GM18520 (cell line): ENCODE measurements at regions not wholly inside any gene's neighbourhood (a gene's known extent, or its start where the extent isn't known, plus 50 kb on each side); places are given as distances from the start of the nearest gene placed in this dataset.
A peak's percentile ranks its signal among the peaks of the same experiment; 100 is the strongest.

Experiments used
- ATAC-seq: cut with Tn5 transposase; IDR thresholded peaks from one replicate; pipeline ENCODE4 v1.9.1; 2021; ENCODE audit not compliant: unreplicated experiment

DNA sequence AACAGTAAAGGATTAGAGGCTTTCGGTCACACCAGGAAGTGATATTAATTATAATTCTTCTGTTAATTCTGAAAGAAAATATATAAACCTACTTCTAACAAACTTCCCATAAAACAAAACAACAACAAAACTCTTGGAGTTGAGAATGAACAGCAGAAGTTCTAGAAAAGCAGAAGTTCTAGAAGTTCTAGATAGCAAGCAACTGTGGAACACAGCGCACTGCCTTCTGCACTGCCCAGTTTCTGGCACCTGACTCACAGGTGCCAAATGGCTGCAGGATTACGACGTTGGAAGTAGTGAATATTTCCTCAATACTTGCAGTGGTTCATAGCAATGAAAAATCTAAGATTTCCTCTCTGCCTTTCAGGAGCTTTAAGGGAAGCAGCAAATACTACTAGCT lies 132.2 kb downstream of the OR13A1 start:
- ATAC-seq = no peak

DNA sequence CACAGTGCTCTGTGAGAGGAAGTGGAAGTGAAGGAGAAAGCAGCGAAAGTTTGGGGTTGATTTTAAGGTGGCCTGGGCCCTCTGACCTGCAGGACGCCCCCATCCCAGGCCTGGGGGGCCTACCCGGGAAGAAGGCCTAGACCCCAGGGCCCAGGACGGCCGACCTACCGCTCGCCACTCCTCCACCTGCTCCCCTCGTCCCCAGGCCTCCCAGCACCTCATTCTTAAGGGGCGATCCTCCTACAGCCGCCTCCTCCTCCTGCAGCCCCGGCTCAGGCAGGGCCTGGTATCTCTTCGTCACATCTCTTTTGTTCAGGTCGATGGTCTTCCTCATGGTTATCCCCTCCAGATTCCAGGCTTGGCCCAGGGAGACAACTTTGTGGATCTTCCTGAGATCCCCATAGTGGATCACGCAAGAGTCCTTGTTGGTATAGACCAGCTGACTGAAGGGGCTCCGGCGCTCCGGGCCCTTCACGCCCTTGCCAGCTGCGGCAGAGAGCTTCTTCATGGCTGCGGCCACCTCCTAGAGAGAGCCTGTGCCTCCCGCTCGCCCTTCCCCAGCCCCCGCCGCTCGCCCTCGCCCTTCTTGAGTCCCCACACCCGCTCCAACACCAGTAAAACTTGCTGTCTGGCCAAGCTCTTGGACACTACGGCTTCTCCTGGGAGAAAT lies 117.5 kb downstream of the OR13A1 start:
- no peak for ATAC-seq

DNA sequence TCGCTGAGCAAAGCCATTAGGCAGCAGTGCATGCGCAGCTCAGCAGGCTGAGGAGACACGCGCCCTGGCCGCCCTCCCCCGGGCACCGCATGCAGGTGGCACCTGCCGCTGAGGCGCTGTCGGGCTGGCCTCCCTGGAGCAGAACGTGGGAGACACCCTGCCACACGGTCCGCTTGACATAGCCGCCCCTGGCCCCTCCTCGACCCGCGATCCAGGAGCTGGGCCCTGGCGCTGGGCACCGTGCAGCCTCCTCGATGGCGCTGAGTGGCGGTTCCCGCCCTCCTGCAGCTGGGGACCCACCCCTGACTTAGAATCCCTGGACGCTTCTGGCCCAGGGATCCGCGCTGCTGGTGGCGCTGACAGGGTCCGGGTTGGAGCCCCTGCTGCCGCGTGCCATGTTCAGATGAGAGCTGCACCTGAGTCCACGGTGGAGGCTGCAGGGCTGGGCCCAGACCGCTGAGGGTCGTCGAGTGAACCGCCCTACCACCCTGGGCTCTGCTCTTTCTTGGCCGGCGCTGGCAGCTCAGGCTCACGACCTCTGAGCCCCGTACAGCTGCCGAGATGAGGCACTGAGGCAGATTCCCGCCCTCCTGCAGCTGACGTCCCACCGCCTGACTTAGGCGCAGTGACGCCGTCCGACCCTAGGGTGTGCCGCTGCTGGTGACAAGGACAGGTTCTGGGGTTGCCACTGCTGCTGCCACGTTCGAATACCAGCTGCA lies 116.8 kb downstream of the OR13A1 start:
- no peak for ATAC-seq

DNA sequence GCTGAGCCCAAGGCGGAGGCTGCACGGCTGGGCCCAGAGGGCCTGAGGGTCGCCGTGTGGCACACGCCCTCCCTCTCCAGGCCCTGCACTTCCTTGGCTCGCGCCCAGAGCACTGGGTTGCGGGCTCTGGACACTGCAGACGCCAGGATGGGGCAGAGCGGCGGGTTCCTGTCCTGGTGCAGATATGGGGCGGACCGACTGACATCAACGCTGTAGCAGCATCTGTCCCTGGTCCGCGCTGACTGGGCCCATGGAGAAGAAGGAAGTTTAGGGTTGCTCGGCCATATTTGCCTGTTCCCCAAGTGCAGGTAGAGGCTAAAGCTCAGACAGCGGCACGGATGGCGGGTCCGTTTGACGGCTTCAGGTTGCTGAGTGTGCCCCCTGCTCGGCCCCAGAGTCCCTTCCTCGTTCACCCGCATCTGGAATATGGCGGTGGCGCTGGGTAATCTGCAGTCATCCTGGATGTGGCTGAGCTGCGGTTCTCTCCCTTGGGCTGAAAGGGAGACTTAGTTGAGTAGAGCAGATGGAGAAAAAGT lies 116.1 kb downstream of the OR13A1 start:
- no peak for ATAC-seq

DNA sequence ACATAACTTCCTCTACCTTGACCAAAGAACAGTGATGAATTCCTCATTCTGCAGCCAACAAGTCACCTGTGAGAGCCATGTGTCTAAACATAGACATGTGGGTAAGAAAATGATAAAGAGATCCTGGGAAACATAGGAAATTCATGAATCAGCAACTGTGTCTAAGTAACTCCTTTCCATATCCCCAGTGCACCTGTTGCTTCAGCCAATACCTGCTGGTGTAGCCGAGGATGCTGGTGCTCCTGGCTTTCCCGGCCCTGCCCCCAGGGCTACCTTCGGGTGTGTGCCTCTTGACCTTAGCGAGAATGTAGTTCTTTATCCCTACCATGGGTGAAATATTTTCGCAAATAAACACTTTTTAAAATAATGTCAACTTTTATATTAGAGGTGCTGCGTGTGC lies 114.1 kb downstream of the OR13A1 start:
- ATAC-seq = no peak

DNA sequence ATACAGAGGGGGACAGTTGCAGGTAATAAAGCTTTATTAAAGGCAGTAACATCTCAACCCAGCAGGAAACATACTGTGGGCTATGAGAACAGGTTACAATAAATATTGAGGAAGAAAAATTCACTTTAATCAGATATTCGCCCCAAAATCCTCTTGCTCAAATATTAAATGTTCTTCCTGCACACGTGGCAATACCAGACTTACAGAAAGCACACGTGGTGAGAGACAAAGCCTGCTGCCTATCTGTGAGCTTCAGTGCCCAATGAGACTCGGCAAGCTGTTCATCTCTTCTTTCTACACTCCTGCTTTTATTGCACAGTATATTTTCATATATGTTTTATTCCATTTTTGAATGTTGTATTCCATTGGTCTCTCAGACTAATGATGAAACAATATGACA lies 113.2 kb downstream of the OR13A1 start:
- no peak for ATAC-seq

GRCh38 chr10:45204954-45205775 lies 110.2 kb downstream of the OR13A1 start:
- ATAC-seq = no peak

DNA sequence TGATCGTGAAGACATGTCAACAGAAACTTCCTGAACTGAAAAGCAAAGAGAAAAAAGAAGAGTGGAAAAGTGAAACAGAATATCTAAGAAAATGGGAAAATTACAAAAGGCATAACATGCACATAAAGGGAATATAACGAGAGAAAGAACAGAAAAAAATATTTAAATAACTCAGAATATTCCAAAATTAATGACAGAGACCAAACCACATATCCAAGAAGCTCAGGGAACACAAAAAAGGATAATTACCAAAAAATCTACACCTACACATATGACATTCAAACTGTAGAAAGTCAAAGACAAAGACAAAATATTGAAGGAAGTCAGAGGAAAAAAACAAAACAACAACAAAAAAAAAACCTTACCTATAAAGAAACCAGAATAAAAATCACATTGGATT lies 105.5 kb downstream of the OR13A1 start:
- ATAC-seq = no peak

DNA sequence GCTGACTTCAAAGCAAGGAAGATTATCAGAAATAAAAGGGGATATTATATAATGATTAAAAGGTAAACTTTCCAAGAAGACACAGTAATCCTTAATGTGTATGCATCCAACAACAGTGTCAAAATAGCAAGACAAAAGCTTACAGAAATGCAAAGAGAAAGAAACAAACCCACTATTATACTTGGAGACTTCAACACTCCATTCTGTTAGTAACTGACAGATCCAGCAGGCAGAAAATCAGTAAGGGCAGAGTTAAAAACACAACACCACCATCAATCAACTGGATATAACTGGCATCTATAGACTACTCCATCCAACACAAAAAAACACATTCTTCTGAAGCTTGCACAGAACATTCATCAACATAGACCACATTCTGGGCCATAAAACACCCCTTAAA lies 103.8 kb downstream of the OR13A1 start:
- ATAC-seq = no peak

- no peak for ATAC-seq
Measured at GRCh38 chr10:45219416-45219815, 96.0 kb downstream of the OR13A1 start.

DNA sequence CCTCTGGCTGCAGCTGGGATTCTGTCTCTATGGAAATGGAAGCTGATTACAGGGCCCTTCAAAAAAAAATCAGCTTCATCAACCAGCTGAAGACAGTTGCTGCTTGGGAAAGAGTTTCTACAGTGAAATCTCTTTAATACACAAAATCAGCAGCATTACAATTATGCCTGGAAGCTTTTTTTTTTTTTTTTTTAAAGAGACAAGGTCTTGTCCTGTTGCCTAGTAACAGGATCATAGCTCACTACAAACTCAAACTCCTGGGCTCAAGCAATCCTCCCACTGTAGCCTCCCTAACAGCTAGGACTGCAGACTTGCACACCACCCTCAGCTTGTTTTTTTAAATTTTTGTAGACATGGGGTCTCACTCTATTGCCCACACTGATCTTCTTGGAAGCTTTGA lies 94.5 kb downstream of the OR13A1 start:
- no peak for ATAC-seq

DNA sequence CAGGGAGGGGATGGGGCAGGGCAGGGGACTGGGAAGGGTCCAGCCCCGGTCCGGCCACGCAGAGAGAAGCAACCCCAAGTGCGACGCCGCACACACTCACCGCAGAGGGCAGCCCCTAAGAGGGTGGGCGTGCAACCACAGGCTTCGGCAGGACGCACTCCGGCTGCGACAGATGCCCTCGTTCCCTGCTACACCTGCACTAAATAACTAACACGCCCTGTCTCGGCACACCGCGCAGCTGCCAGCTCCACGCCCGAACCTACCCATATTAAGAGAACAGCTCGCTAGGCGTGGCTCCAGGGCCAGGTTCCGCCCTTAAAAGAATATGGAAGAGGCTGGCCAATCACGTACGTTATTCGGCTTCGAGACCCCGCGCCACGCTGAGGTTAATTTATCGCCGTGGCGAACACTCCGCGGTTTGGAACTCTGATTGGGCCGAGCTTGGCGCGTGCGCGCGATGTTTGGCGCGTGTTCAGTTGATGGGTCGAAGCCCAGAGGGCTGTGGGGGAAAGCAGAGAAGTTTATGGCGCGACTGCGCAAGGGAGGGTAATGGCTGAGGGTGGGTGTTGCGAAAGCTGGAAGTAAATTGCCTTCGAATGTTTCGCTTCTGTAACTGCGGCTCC lies 91.1 kb downstream of the OR13A1 start:
- no peak for ATAC-seq

- ATAC-seq = no peak
Measured at GRCh38 chr10:45227042-45227441, 88.4 kb downstream of the OR13A1 start.

DNA sequence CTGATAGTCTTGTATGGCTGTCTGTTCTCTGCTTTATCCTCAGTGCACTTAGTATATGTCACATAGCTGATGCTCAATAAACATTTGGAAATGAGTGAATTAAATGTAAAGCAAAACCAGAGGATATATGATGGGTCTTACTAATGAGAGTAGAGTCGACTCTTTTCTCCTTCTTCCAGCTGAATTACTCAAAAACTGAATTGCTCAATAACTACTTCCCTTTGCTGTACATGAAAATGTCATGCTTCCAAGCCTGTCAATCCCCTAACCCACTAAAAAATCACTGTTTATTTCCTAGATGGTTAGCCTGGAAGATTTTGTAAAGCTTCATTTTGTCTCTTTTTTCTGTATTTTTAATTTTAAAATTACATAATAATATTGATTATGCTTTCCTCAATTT lies 88.0 kb downstream of the OR13A1 start:
- no peak for ATAC-seq

GRCh38 chr10:45229823-45230222 lies 85.6 kb downstream of the OR13A1 start:
- ATAC-seq = no peak

- ATAC-seq = peak; percentile 55
Measured at GRCh38 chr10:45235260-45235769, 80.1 kb downstream of the OR13A1 start.

GRCh38 chr10:45235798-45236220 lies 79.6 kb downstream of the OR13A1 start:
- ATAC-seq = no peak

GRCh38 chr10:45238896-45239295 lies 76.5 kb downstream of the OR13A1 start:
- no peak for ATAC-seq

DNA sequence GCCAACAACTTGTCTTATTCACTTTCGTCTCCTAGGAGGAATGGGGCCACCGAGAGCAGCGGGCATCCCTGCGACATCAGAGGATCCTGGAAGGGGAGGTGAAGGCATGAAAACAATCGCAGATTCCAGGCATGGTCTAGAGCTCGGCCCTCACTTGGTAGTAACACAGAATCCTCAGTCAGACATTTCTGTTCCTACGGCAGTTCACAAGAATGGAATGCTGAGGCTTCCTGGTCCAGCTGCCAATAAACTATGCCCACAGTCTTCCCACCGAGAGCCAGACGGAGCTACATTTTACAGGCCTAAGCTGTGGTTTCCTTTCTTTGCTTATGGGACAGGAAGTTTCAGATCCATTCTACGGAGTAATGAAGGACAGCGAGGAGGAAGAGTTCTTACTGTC lies 75.8 kb downstream of the OR13A1 start:
- ATAC-seq = no peak

- no peak for ATAC-seq
Measured at GRCh38 chr10:45241865-45242520, 73.4 kb downstream of the OR13A1 start.
